ENCODE measurements at regions not wholly inside any gene's neighbourhood (a gene's known extent, or its start where the extent isn't known, plus 50 kb on each side); places are given as distances from the start of the nearest gene placed in this dataset.

DNA sequence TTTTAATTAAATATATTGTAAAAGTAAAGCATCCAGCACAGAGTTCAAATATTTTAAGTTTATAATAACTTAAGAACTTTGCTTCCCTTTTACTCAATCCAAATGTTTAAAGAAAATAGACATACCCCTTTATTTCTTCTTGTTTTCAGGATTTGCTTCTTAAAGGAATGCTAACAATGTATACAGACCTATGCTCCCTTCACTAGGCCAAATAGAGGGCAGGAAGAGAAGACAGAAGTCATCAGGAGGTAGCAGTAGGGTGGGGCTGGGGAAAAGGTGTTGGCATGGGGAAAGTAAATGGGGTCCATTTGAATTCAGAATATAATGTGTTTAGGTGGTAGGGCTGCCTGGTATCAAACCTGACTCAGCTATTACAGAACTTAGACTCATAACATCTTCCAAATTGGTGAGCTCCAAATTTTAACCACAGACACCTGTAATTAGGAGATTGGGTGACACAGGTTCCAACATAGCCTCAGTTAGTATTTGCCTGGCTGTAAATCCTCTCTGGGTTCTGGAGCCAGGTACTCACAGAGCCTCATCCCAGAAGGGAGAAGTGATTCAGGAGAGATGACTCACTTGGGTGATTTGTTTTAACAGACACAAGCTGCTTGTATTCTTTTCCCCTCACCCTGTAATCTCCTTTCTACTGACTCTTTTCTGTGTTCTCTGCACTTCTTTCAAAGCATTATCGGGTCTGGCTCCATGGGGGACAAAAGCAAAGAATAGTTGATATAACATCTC, 60.1 kb upstream of the DUSP10 start:
- TF ChIP-seq, protein P1, sequence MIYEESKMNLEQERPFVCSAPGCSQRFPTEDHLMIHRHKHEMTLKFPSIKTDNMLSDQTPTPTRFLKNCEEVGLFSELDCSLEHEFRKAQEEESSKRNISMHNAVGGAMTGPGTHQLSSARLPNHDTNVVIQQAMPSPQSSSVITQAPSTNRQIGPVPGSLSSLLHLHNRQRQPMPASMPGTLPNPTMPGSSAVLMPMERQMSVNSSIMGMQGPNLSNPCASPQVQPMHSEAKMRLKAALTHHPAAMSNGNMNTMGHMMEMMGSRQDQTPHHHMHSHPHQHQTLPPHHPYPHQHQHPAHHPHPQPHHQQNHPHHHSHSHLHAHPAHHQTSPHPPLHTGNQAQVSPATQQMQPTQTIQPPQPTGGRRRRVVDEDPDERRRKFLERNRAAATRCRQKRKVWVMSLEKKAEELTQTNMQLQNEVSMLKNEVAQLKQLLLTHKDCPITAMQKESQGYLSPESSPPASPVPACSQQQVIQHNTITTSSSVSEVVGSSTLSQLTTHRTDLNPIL (CRISPR knock-in tag; IDR thresholded peaks at IDR 0.05; ENCODE audit: low read depth), result no peak
- TF ChIP-seq TOX (CRISPR knock-in tag; IDR thresholded peaks at IDR 0.05; ENCODE audit: borderline replicate concordance), result no peak
- no peak for TF ChIP-seq TCF4 (CRISPR knock-in tag; IDR thresholded peaks at IDR 0.05; ENCODE audit: borderline replicate concordance)

Data from SK-N-SH treated with all-trans-retinoic acid at 6 μM for 48 hours (cell line).